GM21528 (cell line): ENCODE measurements at regions not wholly inside any gene's neighbourhood (a gene's known extent, or its start where the extent isn't known, plus 50 kb on each side); places are given as distances from the start of the nearest gene placed in this dataset.

Source experiments
- ATAC-seq: cut with Tn5 transposase; IDR thresholded peaks from one replicate; pipeline ENCODE4 v1.9.1; 2021; ENCODE audit warnings: mild to moderate bottlenecking, moderate library complexity; ENCODE audit not compliant: unreplicated experiment, low FRiP score

- ATAC-seq, result no peak
These were observed 123.3 kb upstream of the MED13L start for GRCh38 chr12:116400636-116401372.

GRCh38 chr12:116401565-116401964 is 124.1 kb upstream of the MED13L start:
- no peak for ATAC-seq

DNA sequence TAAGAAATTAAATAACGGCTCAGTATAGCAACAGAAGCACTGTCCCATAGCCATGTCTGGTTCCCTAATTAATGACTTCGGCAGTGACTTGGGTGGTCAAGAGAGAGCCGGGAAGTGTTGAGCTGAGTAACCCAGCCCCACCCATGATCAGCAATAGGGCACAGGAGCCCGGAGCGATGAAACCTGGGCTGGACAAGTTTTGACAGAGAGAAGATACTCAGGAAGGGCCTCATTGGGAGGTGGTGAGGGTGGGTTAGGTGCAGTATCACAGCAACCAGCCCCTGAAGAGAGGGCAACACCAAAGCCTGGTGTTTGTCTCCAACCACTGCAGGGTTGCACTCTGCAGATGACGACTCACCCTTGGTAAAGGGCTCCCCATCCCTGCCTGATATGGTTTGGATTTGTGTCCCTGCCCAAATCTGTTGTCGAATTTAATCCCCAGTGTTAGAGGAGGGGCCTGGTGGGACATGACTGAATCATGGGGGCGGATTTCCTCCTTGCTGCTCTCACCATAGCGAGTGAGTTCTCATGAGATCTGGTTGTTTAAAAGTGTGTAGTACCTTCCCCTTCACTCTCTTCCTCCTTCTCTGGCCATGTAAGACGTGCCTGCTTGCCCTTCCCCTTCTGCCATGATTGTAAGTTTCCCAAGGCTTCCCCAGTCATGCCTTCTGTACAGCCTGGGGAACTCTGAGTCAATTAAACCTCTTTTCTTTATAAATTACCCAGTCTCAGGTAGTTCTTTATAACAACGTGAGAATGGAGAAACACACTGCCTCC is 124.9 kb upstream of the MED13L start:
- ATAC-seq, result no peak

- ATAC-seq, result no peak
These were observed 126.1 kb upstream of the MED13L start for GRCh38 chr12:116403546-116403945.

- no peak for ATAC-seq
These were observed 126.8 kb upstream of the MED13L start for GRCh38 chr12:116404247-116404646.

GRCh38 chr12:116404913-116405611 is 127.6 kb upstream of the MED13L start:
- no peak for ATAC-seq

- no peak for ATAC-seq
These were observed 129.0 kb upstream of the MED13L start for GRCh38 chr12:116406529-116406928.

- ATAC-seq, result no peak
These were observed 131.2 kb upstream of the MED13L start for GRCh38 chr12:116408489-116409250.

- ATAC-seq, result no peak
These were observed 134.5 kb upstream of the MED13L start for GRCh38 chr12:116411977-116412376.

GRCh38 chr12:116414891-116415290 is 137.4 kb upstream of the MED13L start:
- no peak for ATAC-seq

- ATAC-seq, result no peak
These were observed 138.1 kb upstream of the MED13L start for GRCh38 chr12:116415408-116416108.

- no peak for ATAC-seq
These were observed 138.7 kb upstream of the MED13L start for GRCh38 chr12:116416166-116416565.

- ATAC-seq, result no peak
These were observed 140.6 kb upstream of the MAP1LC3B2 start for GRCh38 chr12:116418551-116418950.

- ATAC-seq, result no peak
These were observed 138.8 kb upstream of the MAP1LC3B2 start for GRCh38 chr12:116420227-116420880.

- no peak for ATAC-seq
These were observed 137.2 kb upstream of the MAP1LC3B2 start for GRCh38 chr12:116421785-116422538.

GRCh38 chr12:116423094-116423493 is 136.1 kb upstream of the MAP1LC3B2 start:
- no peak for ATAC-seq

DNA sequence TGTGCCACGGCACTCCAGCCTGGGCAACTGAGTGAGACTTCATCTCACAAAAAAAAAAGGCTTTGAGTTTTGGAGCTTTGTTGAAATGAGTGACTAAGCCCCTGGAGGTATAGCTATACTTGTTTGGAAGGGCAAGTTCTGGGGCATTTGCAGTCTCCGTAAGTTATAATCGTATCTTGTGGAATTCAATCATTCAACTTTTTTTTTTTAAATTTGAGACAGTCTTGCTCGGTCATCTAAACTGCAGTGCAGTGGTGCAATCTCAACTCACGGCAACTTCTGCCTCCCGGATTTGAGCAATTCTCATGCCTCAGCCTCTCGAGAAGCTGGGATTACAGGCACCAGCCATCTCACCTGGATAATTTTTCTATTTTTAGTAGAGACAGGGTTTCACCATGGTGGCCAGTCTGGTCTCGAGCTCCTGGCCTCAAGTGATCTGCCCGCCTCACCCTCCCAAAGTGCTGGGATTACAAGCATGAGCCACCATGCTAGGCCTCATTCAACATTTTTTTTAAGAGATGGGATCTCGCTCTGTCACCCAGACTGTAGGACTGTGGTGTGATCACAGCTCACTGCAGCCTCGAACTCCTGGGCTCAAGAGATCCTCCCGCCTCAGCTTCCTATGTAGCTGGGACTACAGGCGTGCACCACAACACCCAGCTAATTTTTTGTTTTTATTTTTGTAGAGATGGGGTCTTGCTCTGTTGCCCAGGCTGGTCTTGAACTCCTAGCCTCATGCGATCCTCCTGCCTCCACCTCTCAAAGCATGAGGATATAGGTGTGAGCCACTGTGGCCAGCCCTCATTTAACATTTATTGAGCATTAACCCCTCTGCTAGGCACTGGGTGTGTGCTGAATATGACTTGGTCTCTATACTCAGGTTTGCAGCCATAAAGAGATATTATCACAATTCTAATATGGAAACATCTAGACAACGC is 133.7 kb upstream of the MAP1LC3B2 start:
- ATAC-seq, result no peak
